H9 (cell line): ENCODE measurements at regions not wholly inside any gene's neighbourhood (a gene's known extent, or its start where the extent isn't known, plus 50 kb on each side); places are given as distances from the start of the nearest gene placed in this dataset.

Source experiments
- DNase-seq: peaks from one replicate; pipeline ENCODE4 v3.0.0-alpha.2; 2017
- H2AFZ ChIP-seq: one replicate; pipeline ENCODE4 v1.6.1; 2013; ENCODE audit warnings: mild to moderate bottlenecking, low read length, control low read depth, moderate library complexity
- H2AK5ac ChIP-seq: 2 replicates; pipeline ENCODE4 v1.6.1; 2013; ENCODE audit warnings: low read length, control low read depth, mixed read lengths; ENCODE audit not compliant: insufficient read length
- H2BK120ac ChIP-seq: one replicate; pipeline ENCODE4 v1.6.1; 2013; ENCODE audit warnings: low read depth, mild to moderate bottlenecking, low read length, control low read depth, inconsistent platforms; ENCODE audit not compliant: poor library complexity, severe bottlenecking
- H2BK12ac ChIP-seq: 2 replicates; pipeline ENCODE4 v1.6.1; 2013; ENCODE audit warnings: low read length, control low read depth, mixed read lengths, low read depth; ENCODE audit not compliant: insufficient read length
- H2BK15ac ChIP-seq: 2 replicates; pipeline ENCODE4 v1.6.1; 2013; ENCODE audit warnings: low read depth, low read length, control low read depth
- H2BK20ac ChIP-seq: one replicate; pipeline ENCODE4 v1.6.1; 2013; ENCODE audit warnings: low read depth, mild to moderate bottlenecking, low read length, control low read depth, inconsistent platforms; ENCODE audit not compliant: poor library complexity, severe bottlenecking
- H2BK5ac ChIP-seq: 2 replicates; pipeline ENCODE4 v1.6.1; 2013; ENCODE audit warnings: low read length, control low read depth, mixed read lengths; ENCODE audit not compliant: insufficient read length
- H3K14ac ChIP-seq: 2 replicates; pipeline ENCODE4 v1.6.1; 2013; ENCODE audit warnings: low read length, control low read depth; ENCODE audit not compliant: insufficient read depth
- H3K18ac ChIP-seq: 2 replicates; pipeline ENCODE4 v1.6.1; 2013; ENCODE audit warnings: low read depth, mild to moderate bottlenecking, mixed read lengths, low read length, control low read depth; ENCODE audit not compliant: insufficient read length
- H3K23ac ChIP-seq: 2 replicates; pipeline ENCODE4 v1.6.1; 2013; ENCODE audit warnings: low read length, control low read depth, mixed read lengths, low read depth; ENCODE audit not compliant: insufficient read length
- H3K23me2 ChIP-seq: 2 replicates; pipeline ENCODE4 v1.6.1; 2013; ENCODE audit warnings: low read depth, mild to moderate bottlenecking, mixed read lengths, low read length, control low read depth; ENCODE audit not compliant: insufficient read length, poor library complexity, severe bottlenecking
- H3K27ac ChIP-seq: 2 replicates; pipeline ENCODE4 v1.5.1; 2013; ENCODE audit warnings: low read length, control low read depth, mixed read lengths, low read depth; ENCODE audit not compliant: insufficient read length
- H3K27me3 ChIP-seq: 2 replicates; pipeline ENCODE4 v1.6.1; 2013; ENCODE audit warnings: low read length, control low read depth, inconsistent platforms; ENCODE audit not compliant: insufficient read depth
- H3K4ac ChIP-seq: 2 replicates; pipeline ENCODE4 v1.6.1; 2013; ENCODE audit warnings: low read depth, mild to moderate bottlenecking, control low read depth, inconsistent platforms, low read length, moderate library complexity
- H3K4me1 ChIP-seq: 2 replicates; pipeline ENCODE4 v1.6.1; 2013; ENCODE audit warnings: low read length, control low read depth, inconsistent platforms; ENCODE audit not compliant: insufficient read depth
- H3K4me2 ChIP-seq: 2 replicates; pipeline ENCODE4 v1.6.1; 2013; ENCODE audit warnings: low read length, control low read depth, mixed read lengths; ENCODE audit not compliant: insufficient read length, insufficient read depth
- H3K56ac ChIP-seq: 2 replicates; pipeline ENCODE4 v1.6.1; 2013; ENCODE audit warnings: low read depth, mild to moderate bottlenecking, mixed read lengths, low read length, control low read depth; ENCODE audit not compliant: insufficient read length
- H3K79me1 ChIP-seq: 2 replicates; pipeline ENCODE4 v1.6.1; 2013; ENCODE audit warnings: low read depth, mild to moderate bottlenecking, moderate library complexity, low read length, control low read depth, inconsistent platforms; ENCODE audit not compliant: insufficient read depth, poor library complexity, severe bottlenecking
- H3K79me2 ChIP-seq: 2 replicates; pipeline ENCODE4 v1.6.1; 2013; ENCODE audit warnings: low read length, control low read depth, inconsistent platforms; ENCODE audit not compliant: insufficient read depth
- H3K9ac ChIP-seq: 2 replicates; pipeline ENCODE4 v1.6.1; 2013; ENCODE audit warnings: low read length, control low read depth, mixed read lengths; ENCODE audit not compliant: insufficient read length; ENCODE audit errors: extremely low read depth
- H3K9me3 ChIP-seq: one replicate; pipeline ENCODE4 v1.6.1; 2013; ENCODE audit warnings: low read depth, low read length, inconsistent platforms; ENCODE audit not compliant: control insufficient read depth
- H3T11ph ChIP-seq: one replicate; pipeline ENCODE4 v1.6.1; 2013; ENCODE audit warnings: mild to moderate bottlenecking, low read length, control low read depth, inconsistent platforms
- H4K20me1 ChIP-seq: one replicate; pipeline ENCODE4 v1.6.1; 2013; ENCODE audit not compliant: control insufficient read depth, insufficient read length, insufficient read depth
- H4K5ac ChIP-seq: 2 replicates; pipeline ENCODE4 v1.6.1; 2013; ENCODE audit warnings: low read depth, mild to moderate bottlenecking, mixed read lengths, low read length, control low read depth; ENCODE audit not compliant: insufficient read length
- H4K8ac ChIP-seq: replicated peaks from 2 replicates; pipeline ENCODE4 v1.6.1; 2013; ENCODE audit warnings: low read length, control low read depth, mixed read lengths, low read depth; ENCODE audit not compliant: insufficient read length
- H4K91ac ChIP-seq: 2 replicates; pipeline ENCODE4 v1.6.1; 2013; ENCODE audit warnings: low read depth, mild to moderate bottlenecking, moderate library complexity, mixed read lengths, low read length, control low read depth; ENCODE audit not compliant: insufficient read length
- H3K27ac Mint-ChIP-seq, 3 experiments: 2 replicates in 2 of 3; 3 replicates in 1 of 3; pipeline ENCODE4 v1.8.0; 2020 to 2021; ENCODE audit warnings: mixed read lengths in 3 of 3, mild to moderate bottlenecking in 1 of 3, moderate library complexity in 1 of 3
- H3K27me3 Mint-ChIP-seq: 2 replicates; pipeline ENCODE4 v1.8.0; 2021; ENCODE audit warnings: low read depth, mild to moderate bottlenecking, moderate library complexity, mixed read lengths
- H3K36me3 Mint-ChIP-seq, 3 experiments: 2 replicates in 2 of 3; 3 replicates in 1 of 3; pipeline ENCODE4 v1.8.0; 2020 to 2021; ENCODE audit warnings: low read depth in 3 of 3, mixed read lengths in 3 of 3; ENCODE audit not compliant: insufficient read depth in 1 of 3
- H3K4me1 Mint-ChIP-seq, 2 experiments: 2 replicates each; pipeline ENCODE4 v1.8.0; 2020; ENCODE audit warnings: mixed read lengths in 2 of 2
- H3K4me3 Mint-ChIP-seq, 2 experiments: 2 replicates in 1 of 2; 3 replicates in 1 of 2; pipeline ENCODE4 v1.8.0; 2020 to 2021; ENCODE audit warnings: mild to moderate bottlenecking in 2 of 2, mixed read lengths in 2 of 2, moderate library complexity in 1 of 2
- H3K9me3 Mint-ChIP-seq, 2 experiments: 2 replicates in 1 of 2; 3 replicates in 1 of 2; pipeline ENCODE4 v1.8.0; 2020; ENCODE audit warnings: mild to moderate bottlenecking in 2 of 2, mixed read lengths in 2 of 2, moderate library complexity in 1 of 2
- WGBS: extraction: QIAGEN DNeasy Blood & Tissue Kit; methylation state at CpG from one replicate; pipeline ENCODE4 v1.1.7; 2013; ENCODE audit warnings: missing lambda C conversion rate, low lambda C conversion rate, mixed read lengths; ENCODE audit not compliant: insufficient read length; ENCODE audit errors: extremely low coverage; 5-methylcytosine and 5-hydroxymethylcytosine counted together
- TF ChIP-seq, protein P1 (sequence below): fragments of 200-600 bp; sonication (generic); conservative IDR thresholded peaks from 3 replicates; pipeline ENCODE4 v1.8.0; 2021; ENCODE audit warnings: antibody characterized with exemption, mild to moderate bottlenecking

DNA sequence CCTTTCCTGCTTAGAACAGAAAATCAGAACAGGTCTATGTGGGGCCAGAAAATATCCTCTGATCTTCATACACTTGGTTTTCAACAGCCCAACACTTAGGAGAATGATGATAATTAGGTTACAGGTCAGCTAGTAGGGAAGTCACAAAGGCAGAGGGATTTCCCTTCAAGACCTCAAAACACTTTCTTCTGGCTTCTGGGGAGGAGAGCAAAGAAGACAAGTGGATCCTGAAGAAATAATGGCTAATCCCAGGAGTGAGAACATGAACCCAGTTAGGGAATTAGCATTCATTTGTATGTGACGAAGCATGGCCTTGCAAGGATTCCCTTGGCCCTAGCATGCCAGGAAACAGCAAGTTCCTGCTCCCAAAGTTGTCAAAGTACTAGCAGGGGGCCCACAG, 223.3 kb downstream of the BCAT1 start:
- H3K23me2 ChIP-seq: no peaks in the 10 kb centered on the region
- WGBS: no CpG with 5 or more reads among the region's 1 CpG
- H3K27me3 ChIP-seq: no peaks in the 10 kb centered on the region
- Mint-ChIP-seq H3K9me3 (peaks cover 6 to 8% of the 10 kb centered on the region in 2 experiments; a peak in 4 of 5 replicates), H3K27me3 (no peaks in the 10 kb centered on the region), H3K27ac (no peak overlapping the region), H3K4me3 (no peak overlapping the region), H3K4me1 (peaks cover 0 to 2% of the 10 kb centered on the region in 2 experiments; a peak in 1 of 4 replicates), H3K36me3 (peaks cover 2 to 5% (median 2%) of the 10 kb centered on the region in 3 experiments; a peak in 5 of 7 replicates)
- H3K14ac ChIP-seq: no peak overlapping the region
- H2AFZ ChIP-seq: no peak overlapping the region
- H2BK20ac ChIP-seq: no peak overlapping the region
- no peak overlapping the region for H2BK120ac ChIP-seq
- H3K56ac ChIP-seq: no peak overlapping the region
- no peak overlapping the region for H3K23ac ChIP-seq
- no peak overlapping the region for H4K8ac ChIP-seq
- TF ChIP-seq, protein P1, sequence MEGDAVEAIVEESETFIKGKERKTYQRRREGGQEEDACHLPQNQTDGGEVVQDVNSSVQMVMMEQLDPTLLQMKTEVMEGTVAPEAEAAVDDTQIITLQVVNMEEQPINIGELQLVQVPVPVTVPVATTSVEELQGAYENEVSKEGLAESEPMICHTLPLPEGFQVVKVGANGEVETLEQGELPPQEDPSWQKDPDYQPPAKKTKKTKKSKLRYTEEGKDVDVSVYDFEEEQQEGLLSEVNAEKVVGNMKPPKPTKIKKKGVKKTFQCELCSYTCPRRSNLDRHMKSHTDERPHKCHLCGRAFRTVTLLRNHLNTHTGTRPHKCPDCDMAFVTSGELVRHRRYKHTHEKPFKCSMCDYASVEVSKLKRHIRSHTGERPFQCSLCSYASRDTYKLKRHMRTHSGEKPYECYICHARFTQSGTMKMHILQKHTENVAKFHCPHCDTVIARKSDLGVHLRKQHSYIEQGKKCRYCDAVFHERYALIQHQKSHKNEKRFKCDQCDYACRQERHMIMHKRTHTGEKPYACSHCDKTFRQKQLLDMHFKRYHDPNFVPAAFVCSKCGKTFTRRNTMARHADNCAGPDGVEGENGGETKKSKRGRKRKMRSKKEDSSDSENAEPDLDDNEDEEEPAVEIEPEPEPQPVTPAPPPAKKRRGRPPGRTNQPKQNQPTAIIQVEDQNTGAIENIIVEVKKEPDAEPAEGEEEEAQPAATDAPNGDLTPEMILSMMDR: no peak
- H3K79me1 ChIP-seq: no peaks in the 10 kb centered on the region
- H3K18ac ChIP-seq: no peak overlapping the region
- no peak overlapping the region for H3K27ac ChIP-seq
- no peak overlapping the region for H2AK5ac ChIP-seq
- DNase-seq: no peak
- no peak overlapping the region for H2BK5ac ChIP-seq
- H3T11ph ChIP-seq: no peak overlapping the region
- H3K4me1 ChIP-seq: no peaks in the 10 kb centered on the region
- H3K9me3 ChIP-seq: no peaks in the 10 kb centered on the region
- no peak overlapping the region for H3K4ac ChIP-seq
- no peak overlapping the region for H3K4me2 ChIP-seq
- H3K79me2 ChIP-seq: no peaks in the 10 kb centered on the region
- no peak overlapping the region for H3K9ac ChIP-seq
- no peak overlapping the region for H2BK15ac ChIP-seq
- H4K20me1 ChIP-seq: no peaks in the 10 kb centered on the region
- H2BK12ac ChIP-seq: no peak overlapping the region
- no peak overlapping the region for H4K5ac ChIP-seq
- no peak overlapping the region for H4K91ac ChIP-seq
